Transverse colon (tissue), 4 donors: ENCODE measurements at regions not wholly inside any gene's neighbourhood (a gene's known extent, or its start where the extent isn't known, plus 50 kb on each side); places are given as distances from the start of the nearest gene placed in this dataset.

ENCODE experiments used
- DNase-seq: peaks from one replicate; pipeline ENCODE4 v3.0.0-alpha.2; 2019
- H3K27ac ChIP-seq, 4 donors: fragments of 200-600 bp; sonication (generic); 2 replicates each; pipeline ENCODE4 v1.5.1; 2016 to 2018; ENCODE audit warnings: inconsistent platforms in 4 of 4
- H3K27me3 ChIP-seq: fragments of 200-600 bp; sonication (generic); 2 replicates; pipeline ENCODE4 v1.5.1; 2017; ENCODE audit warnings: inconsistent platforms
- H3K36me3 ChIP-seq, 4 donors: fragments of 200-600 bp; sonication (generic); 2 replicates each; pipeline ENCODE4 v1.5.1; 2017 to 2019; ENCODE audit warnings: inconsistent platforms in 4 of 4
- H3K4me1 ChIP-seq, 4 donors: fragments of 200-600 bp; sonication (generic); 2 replicates each; pipeline ENCODE4 v1.5.1; 2017 to 2020; ENCODE audit warnings: inconsistent platforms in 4 of 4
- H3K4me3 ChIP-seq, 4 donors: fragments of 200-600 bp; sonication (generic); 1 replicate in 1 of 4; 2 replicates in 3 of 4; pipeline versions ENCODE4 v1.5.1 to v1.6.1; 2017 to 2019; ENCODE audit warnings: inconsistent platforms in 4 of 4
- H3K9me3 ChIP-seq, 2 donors: fragments of 200-600 bp; sonication (generic); 2 replicates each; pipeline ENCODE4 v1.5.1; 2017 to 2019; ENCODE audit warnings: inconsistent platforms in 2 of 2
- EP300 ChIP-seq: sonication (generic); formaldehyde crosslinking; IDR thresholded peaks from one replicate; pipeline ENCODE4 v1.6.1; 2017; ENCODE audit warnings: antibody characterized with exemption, low read depth
- POLR2A ChIP-seq: fragments of 450-650 bp; IDR thresholded peaks from one replicate; pipeline ENCODE4 v1.6.1; 2016; ENCODE audit warnings: antibody characterized with exemption, mild to moderate bottlenecking, moderate library complexity
- POLR2AphosphoS5 ChIP-seq, 3 donors: sonication (generic); formaldehyde crosslinking; IDR thresholded peaks; one replicate each; pipeline ENCODE4 v1.6.1; 2016; ENCODE audit warnings: antibody characterized with exemption in 3 of 3
- WGBS, 2 donors: methylation state at CpG; one replicate each; pipeline ENCODE4 v1.1.5; 2018; ENCODE audit warnings: low coverage in 1 of 2; 5-methylcytosine and 5-hydroxymethylcytosine counted together
- in situ Hi-C, 4 donors: fragments of 200-750 bp; cut with MboI; loops; one replicate each; pipeline versions ENCODE4 v1.15.0 to v1.15.1; 2017; ENCODE audit warnings: low sequenced_read_pairs in 3 of 4, low pct_ligation_motif_present in 1 of 4, low pct_unique_long_range_greater_than_20kb in 1 of 4
- intact Hi-C: fragments of 100-400 bp; cut with DNase I; formaldehyde crosslinking; loops from one replicate; pipeline ENCODE4 v1.15.1; 2023; ENCODE audit warnings: low total_unique reads
- TF ChIP-seq, protein P1 (sequence below), 5 experiments: fragments of 200-600 bp in 3 of 5; fragments of 450-650 bp in 2 of 5; sonication (generic) in 3 of 5; IDR thresholded peaks; 1 replicate in 2 of 5; 2 replicates in 3 of 5; pipeline ENCODE4 v1.5.1; 2016 to 2017; ENCODE audit warnings: antibody characterized with exemption in 5 of 5, inconsistent platforms in 3 of 5, mild to moderate bottlenecking in 2 of 5, moderate library complexity in 1 of 5

DNA sequence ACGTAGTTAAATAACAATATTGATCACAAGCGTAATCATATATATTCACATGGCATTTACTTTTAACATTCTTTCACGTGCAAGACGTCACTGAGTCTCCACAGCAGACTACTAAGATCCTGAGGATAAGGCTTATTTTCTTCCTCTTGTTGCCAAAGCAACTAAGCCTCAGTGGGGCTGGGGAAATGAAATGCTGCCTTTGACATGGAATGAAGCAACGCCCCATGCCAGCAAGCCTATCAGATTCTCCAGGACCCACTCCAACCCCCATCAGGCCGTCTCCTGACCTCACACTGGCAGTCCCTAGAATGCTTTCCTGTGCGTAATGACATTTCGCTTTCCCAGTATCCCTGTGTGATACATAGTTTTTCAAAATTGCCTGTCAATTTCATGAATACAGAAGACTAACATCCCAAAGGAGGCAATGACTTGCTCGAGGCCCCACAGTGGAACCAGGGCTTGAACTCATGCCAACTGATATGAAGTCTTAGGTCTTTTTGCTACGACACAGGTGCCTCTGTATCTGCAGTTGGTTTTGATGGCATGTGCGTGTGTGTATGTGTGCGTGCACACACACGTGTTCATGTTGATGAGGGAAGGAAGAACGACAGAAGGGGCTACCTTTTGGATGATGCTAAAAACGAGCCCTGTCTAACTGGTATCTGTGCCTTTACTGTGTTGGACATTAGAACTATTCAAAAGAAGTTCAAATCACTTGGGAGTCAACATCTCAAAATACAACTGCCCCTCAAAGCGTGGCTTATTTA lies 239.1 kb downstream of the VRK1 start:
- 71 to 86% methylated on average over 7 to 16 of the region's 16 CpGs for WGBS, 2 donors
- Histone ChIP-seq H3K27ac (no peak overlapping the region), H3K36me3 (no peaks in the 10 kb centered on the region), H3K4me1 (no peaks in the 10 kb centered on the region), H3K4me3 (no peak overlapping the region), H3K27me3 (peaks cover 29% of the 10 kb centered on the region), H3K9me3 (peaks cover 0 to 7% of the 10 kb centered on the region in 2 donors)
- TF ChIP-seq POLR2A (no peak), EP300 (no peak), POLR2AphosphoS5 (IDR thresholded peaks at IDR 0.05) (no peak)
- TF ChIP-seq, protein P1, sequence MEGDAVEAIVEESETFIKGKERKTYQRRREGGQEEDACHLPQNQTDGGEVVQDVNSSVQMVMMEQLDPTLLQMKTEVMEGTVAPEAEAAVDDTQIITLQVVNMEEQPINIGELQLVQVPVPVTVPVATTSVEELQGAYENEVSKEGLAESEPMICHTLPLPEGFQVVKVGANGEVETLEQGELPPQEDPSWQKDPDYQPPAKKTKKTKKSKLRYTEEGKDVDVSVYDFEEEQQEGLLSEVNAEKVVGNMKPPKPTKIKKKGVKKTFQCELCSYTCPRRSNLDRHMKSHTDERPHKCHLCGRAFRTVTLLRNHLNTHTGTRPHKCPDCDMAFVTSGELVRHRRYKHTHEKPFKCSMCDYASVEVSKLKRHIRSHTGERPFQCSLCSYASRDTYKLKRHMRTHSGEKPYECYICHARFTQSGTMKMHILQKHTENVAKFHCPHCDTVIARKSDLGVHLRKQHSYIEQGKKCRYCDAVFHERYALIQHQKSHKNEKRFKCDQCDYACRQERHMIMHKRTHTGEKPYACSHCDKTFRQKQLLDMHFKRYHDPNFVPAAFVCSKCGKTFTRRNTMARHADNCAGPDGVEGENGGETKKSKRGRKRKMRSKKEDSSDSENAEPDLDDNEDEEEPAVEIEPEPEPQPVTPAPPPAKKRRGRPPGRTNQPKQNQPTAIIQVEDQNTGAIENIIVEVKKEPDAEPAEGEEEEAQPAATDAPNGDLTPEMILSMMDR (IDR thresholded peaks at IDR 0.05), result no peak
- intact Hi-C loops, result no loop called here
- in situ Hi-C loops, result no loop called here
- DNase-seq, result no peak

- WGBS, 2 donors, result 83 to 88% methylated on average over 1 of the region's 1 CpG
- H3K36me3 ChIP-seq, result no peaks in the 10 kb centered on the region
- in situ Hi-C loops (no loop called here), intact Hi-C loops (no loop called here)
- TF ChIP-seq EP300 (no peak), POLR2A (no peak), POLR2AphosphoS5 (IDR thresholded peaks at IDR 0.05) (no peak)
- TF ChIP-seq, protein P1 (IDR thresholded peaks at IDR 0.05), result no peak
- no peaks in the 10 kb centered on the region for H3K27me3 ChIP-seq
- peaks cover 0 to 7% of the 10 kb centered on the region in 2 donors for H3K9me3 ChIP-seq
- no peak for DNase-seq
- H3K27ac ChIP-seq, result no peak overlapping the region
- no peaks in the 10 kb centered on the region for H3K4me1 ChIP-seq
- no peak overlapping the region for H3K4me3 ChIP-seq
Measured at GRCh38 chr14:97039717-97040363, 242.7 kb downstream of the VRK1 start.

DNA sequence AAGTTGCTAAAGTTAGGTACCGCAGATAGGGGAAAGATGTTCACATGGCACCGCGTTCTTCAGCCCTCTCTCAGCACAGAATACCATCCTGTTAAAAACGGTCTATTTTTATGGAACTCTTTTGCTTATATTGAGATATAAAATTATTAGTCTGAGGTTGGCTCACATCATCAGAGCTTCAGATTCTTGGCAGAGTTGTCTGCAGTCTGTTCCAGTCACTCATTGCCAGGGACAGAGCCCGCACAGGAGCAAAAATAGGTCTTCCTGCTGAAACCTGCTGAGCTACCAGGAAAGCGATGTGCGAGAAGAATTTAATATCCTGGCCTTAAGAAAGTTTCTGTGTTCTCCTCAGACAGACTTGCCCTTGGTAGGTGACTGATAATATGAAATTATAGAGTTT lies 249.8 kb downstream of the VRK1 start:
- WGBS, 2 donors, result 88 to 92% methylated on average over 5 to 7 of the region's 7 CpGs
- Histone ChIP-seq H3K27ac (no peak overlapping the region), H3K4me1 (no peaks in the 10 kb centered on the region), H3K36me3 (no peaks in the 10 kb centered on the region), H3K4me3 (no peak overlapping the region), H3K27me3 (no peaks in the 10 kb centered on the region), H3K9me3 (no peaks in the 10 kb centered on the region)
- in situ Hi-C loops (no loop called here), intact Hi-C loops (no loop called here)
- no peak for DNase-seq
- no peak for TF ChIP-seq POLR2AphosphoS5 (IDR thresholded peaks at IDR 0.05)
- TF ChIP-seq POLR2A, result no peak
- TF ChIP-seq, protein P1 (IDR thresholded peaks at IDR 0.05), result no peak
- TF ChIP-seq EP300, result no peak

GRCh38 chr14:97052001-97052400 lies 254.8 kb downstream of the VRK1 start:
- H3K4me3 ChIP-seq, result no peak overlapping the region
- intact Hi-C loops, result no loop called here

More at GRCh38 chr14:97052001-97052400, 254.8 kb downstream of the VRK1 start:
- in situ Hi-C loops, result no loop called here
- Histone ChIP-seq H3K36me3 (no peaks in the 10 kb centered on the region), H3K27me3 (no peaks in the 10 kb centered on the region), H3K9me3 (no peaks in the 10 kb centered on the region), H3K4me1 (no peaks in the 10 kb centered on the region), H3K27ac (no peak overlapping the region)
- TF ChIP-seq POLR2A (no peak), POLR2AphosphoS5 (IDR thresholded peaks at IDR 0.05) (no peak), EP300 (no peak)
- TF ChIP-seq, protein P1 (IDR thresholded peaks at IDR 0.05), result no peak
- DNase-seq, result no peak
